LNCAP (cell line): ENCODE measurements at regions not wholly inside any gene's neighbourhood (a gene's known extent, or its start where the extent isn't known, plus 50 kb on each side); places are given as distances from the start of the nearest gene placed in this dataset.

Experiments
- TF ChIP-seq, protein P1 (sequence below): fragments of 450-650 bp; IDR thresholded peaks from 2 replicates; pipeline ENCODE4 v1.5.1; 2017; ENCODE audit warnings: mild to moderate bottlenecking

DNA sequence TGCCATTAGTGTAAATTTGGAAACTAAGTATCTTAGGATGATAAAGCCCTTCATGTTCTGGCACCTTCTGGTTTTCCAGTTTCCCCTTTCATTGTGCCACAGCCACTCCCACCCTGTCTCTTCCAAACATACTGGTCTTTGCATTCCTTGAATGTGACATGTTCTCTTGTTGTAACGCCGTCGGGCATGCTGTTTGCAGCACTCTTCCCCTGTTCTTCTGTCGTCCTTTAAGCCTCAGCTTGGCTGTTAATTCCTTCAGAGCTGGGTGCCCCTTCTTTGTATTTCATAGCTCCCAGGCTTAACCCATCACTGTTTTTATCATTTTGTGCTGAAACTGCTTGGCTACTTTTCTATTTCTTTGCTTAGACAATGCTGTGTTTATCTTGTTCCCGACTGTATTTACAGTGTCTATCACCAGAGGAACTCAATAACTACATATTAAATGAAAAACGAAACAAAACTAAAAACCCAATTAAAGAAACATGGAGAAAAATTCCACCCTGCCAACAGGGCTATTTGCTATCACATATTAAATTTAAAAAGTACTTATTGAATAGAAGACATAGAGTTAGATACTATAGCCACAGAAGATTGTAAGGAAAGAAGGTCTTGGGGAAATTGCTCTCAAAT is 95.4 kb upstream of the KCNAB1 start:
- TF ChIP-seq, protein P1, sequence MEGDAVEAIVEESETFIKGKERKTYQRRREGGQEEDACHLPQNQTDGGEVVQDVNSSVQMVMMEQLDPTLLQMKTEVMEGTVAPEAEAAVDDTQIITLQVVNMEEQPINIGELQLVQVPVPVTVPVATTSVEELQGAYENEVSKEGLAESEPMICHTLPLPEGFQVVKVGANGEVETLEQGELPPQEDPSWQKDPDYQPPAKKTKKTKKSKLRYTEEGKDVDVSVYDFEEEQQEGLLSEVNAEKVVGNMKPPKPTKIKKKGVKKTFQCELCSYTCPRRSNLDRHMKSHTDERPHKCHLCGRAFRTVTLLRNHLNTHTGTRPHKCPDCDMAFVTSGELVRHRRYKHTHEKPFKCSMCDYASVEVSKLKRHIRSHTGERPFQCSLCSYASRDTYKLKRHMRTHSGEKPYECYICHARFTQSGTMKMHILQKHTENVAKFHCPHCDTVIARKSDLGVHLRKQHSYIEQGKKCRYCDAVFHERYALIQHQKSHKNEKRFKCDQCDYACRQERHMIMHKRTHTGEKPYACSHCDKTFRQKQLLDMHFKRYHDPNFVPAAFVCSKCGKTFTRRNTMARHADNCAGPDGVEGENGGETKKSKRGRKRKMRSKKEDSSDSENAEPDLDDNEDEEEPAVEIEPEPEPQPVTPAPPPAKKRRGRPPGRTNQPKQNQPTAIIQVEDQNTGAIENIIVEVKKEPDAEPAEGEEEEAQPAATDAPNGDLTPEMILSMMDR = no peak

DNA sequence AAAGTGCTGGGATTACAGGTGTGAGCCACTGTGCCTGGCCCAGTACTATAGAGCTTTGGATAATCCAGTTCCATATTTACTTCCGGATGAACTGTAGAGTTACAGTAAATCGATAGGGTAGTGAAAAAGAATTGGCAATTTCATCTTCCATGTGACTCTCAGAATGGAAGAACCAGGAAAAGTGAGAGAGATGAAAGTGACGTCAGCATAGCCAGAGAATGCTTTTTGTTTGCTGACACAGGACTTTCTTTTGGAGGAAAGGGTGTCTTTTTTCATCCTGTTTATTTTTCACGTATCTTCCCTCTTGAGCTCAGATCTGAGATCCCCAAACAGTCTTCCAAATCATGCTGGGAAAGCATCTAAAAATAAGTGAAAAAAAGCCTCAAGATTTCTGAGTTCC is 91.2 kb upstream of the KCNAB1 start:
- TF ChIP-seq, protein P1 = no peak

DNA sequence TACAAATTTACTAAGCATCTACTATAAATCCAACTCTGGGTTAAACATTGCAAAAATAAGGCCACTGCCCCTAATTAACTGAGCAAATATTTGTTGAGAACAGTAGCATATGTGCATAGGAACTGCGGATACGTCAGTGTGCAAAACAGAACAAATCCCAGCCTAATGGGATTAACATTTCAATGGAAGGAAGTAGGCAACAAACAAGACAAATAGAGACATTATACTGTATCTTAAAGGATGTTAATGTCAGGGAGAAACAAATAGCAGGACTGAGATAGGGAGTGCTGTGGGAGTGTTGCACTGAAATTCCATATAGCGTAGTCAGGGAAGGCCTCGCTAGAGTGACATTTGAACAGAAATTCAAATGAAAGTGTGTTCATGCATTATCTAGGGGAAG is 89.7 kb upstream of the KCNAB1 start:
- TF ChIP-seq, protein P1 = no peak

DNA sequence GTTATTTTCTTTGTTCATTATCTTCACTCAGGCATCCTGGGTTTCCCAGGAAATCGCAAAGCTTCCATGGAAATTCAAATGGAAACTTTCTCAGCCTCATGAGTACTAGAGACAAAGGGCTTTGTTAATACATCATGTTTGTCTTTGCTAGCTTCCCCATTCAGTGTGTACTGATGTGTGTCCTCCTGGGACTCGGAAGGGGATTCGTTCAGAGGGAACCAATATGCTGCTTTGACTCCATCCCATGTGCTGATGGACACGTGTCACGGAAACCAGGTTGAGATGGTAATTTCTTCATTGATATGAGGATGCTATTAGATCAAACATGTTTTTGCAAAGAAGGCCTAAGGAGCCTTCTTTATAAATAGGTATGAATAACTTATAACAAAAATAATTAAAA is 87.0 kb upstream of the KCNAB1 start:
- TF ChIP-seq, protein P1 = no peak

DNA sequence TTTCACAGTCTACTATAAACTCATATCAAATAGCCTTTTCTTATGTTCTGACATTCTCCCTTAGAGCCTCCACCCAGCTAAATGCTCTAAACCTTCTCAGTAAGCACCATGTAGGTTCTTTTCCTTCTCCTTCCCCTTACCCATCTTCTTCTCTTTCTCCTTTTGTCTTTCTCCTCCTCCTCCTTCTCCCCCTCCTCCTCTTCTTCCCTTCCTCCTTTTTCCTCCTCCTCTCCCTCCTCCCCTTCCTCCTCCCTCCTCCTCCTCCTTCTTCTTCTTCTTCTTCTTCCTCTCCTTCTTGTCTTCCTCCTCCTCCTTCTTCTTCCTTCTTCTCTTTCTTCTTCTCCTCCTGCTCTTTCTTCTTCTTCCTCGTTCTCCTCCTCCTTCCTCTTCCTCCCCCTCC is 85.2 kb upstream of the KCNAB1 start:
- TF ChIP-seq, protein P1 = no peak

DNA sequence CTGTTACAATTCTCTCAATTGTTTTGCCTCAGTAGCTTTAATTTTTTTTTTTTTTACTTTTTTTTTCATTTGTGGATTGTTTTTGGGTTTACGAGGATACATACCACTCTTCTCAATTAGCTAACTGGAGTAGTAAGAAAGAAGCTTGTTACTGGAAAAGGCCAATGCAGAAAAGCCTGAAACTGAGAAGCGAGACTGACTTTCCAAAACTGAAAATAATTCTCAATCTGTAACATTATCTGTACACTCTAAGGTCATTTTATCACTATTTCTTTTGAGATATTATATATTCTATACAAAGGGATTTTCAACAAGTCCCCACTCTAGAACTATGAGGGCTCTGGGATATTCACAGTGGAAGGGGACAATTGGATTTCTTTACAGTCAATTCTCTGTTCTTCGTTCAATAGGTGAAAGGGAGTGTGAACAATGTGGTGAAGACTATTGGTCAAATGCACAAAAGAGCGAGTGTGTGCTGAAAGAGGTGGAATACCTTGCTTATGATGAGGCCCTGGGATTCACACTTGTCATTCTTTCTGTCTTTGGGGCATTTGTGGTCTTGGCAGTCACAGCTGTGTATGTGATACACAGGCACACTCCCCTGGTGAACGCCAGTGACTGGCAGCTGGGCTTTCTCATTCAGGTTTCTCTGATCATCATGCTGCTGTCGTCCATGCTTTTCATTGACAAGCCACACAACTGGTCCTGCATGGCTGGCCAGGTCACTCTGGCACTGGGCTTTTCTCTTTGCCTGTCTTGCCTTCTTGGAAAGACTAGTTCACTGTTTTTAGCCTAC is 83.9 kb upstream of the KCNAB1 start:
- TF ChIP-seq, protein P1 = no peak

DNA sequence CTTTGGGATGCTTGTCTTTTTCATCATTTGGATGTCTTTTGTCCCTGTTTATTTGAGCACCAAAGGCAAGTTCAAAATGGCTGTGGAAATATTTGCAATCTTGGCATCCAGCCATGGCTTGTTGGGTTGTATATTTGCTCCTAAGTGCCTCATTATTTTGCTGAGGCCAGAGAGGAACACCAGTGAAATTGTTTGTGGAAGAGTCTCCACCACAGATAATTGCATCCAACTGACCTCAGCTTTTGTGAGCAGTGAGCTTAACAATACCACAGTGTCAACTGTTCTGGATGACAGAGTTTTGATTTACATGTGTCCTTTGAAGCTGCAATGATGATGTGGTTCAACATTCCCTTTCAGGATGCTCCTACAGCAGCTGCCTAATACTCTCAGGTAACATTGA is 83.0 kb upstream of the KCNAB1 start:
- TF ChIP-seq, protein P1 = no peak
